ENCODE measurements at regions not wholly inside any gene's neighbourhood (a gene's known extent, or its start where the extent isn't known, plus 50 kb on each side); places are given as distances from the start of the nearest gene placed in this dataset.

GRCh38 chr7:35468606-35469005, 214.7 kb upstream of the TBX20 start:
- DNase-seq (ENCODE audit: low spot score, unreplicated experiment): no peak
- H3K4me3 Mint-ChIP-seq (ENCODE audit: low read depth): no peak overlapping the region
- no peak for TF ChIP-seq CTCF (IDR thresholded peaks at IDR 0.05; ENCODE audit: unreplicated experiment)
- H3K9me3 Mint-ChIP-seq (ENCODE audit: low read depth): no peaks in the 10 kb centered on the region
- H3K4me1 Mint-ChIP-seq (ENCODE audit: low read depth): no peaks in the 10 kb centered on the region
- H3K36me3 Mint-ChIP-seq (ENCODE audit: insufficient read depth): no peaks in the 10 kb centered on the region
- no peak overlapping the region for H3K27ac Mint-ChIP-seq
- H3K27me3 Mint-ChIP-seq: peaks cover 5% of the 10 kb centered on the region

- Mint-ChIP-seq H3K4me1 (ENCODE audit: low read depth) (no peaks in the 10 kb centered on the region), H3K27ac (no peak overlapping the region), H3K4me3 (ENCODE audit: low read depth) (no peak overlapping the region), H3K27me3 (peaks cover 5% of the 10 kb centered on the region), H3K9me3 (ENCODE audit: low read depth) (peaks cover 4% of the 10 kb centered on the region), H3K36me3 (ENCODE audit: insufficient read depth) (no peaks in the 10 kb centered on the region)
- no peak for TF ChIP-seq CTCF (IDR thresholded peaks at IDR 0.05; ENCODE audit: unreplicated experiment)
- DNase-seq (ENCODE audit: low spot score, unreplicated experiment): no peak
These were observed 213.6 kb upstream of the TBX20 start for GRCh38 chr7:35467456-35467978.

GRCh38 chr7:35465791-35466336, 212.0 kb upstream of the TBX20 start:
- Mint-ChIP-seq H3K27ac (no peak overlapping the region), H3K27me3 (peaks cover 5% of the 10 kb centered on the region)

GRCh38 chr7:35463751-35464150, 209.9 kb upstream of the TBX20 start:
- H3K36me3 Mint-ChIP-seq (ENCODE audit: insufficient read depth): no peaks in the 10 kb centered on the region
- no peak overlapping the region for H3K4me3 Mint-ChIP-seq (ENCODE audit: low read depth)
- H3K27ac Mint-ChIP-seq: no peak overlapping the region
- no peaks in the 10 kb centered on the region for H3K4me1 Mint-ChIP-seq (ENCODE audit: low read depth)
- DNase-seq (ENCODE audit: low spot score, unreplicated experiment): no peak
- peaks cover 12% of the 10 kb centered on the region for H3K9me3 Mint-ChIP-seq (ENCODE audit: low read depth)
- no peak for TF ChIP-seq CTCF (IDR thresholded peaks at IDR 0.05; ENCODE audit: unreplicated experiment)
- H3K27me3 Mint-ChIP-seq: peaks cover 5% of the 10 kb centered on the region

More at GRCh38 chr7:35465791-35466336, 212.0 kb upstream of the TBX20 start:
- H3K4me3 Mint-ChIP-seq (ENCODE audit: low read depth): no peak overlapping the region
- H3K36me3 Mint-ChIP-seq (ENCODE audit: insufficient read depth): no peaks in the 10 kb centered on the region
- peaks cover 4% of the 10 kb centered on the region for H3K9me3 Mint-ChIP-seq (ENCODE audit: low read depth)
- no peak for DNase-seq (ENCODE audit: low spot score, unreplicated experiment)
- no peaks in the 10 kb centered on the region for H3K4me1 Mint-ChIP-seq (ENCODE audit: low read depth)
- no peak for TF ChIP-seq CTCF (IDR thresholded peaks at IDR 0.05; ENCODE audit: unreplicated experiment)

- Mint-ChIP-seq H3K27ac (no peak overlapping the region), H3K9me3 (ENCODE audit: low read depth) (peaks cover 17% of the 10 kb centered on the region), H3K27me3 (peaks cover 5% of the 10 kb centered on the region), H3K36me3 (ENCODE audit: insufficient read depth) (no peaks in the 10 kb centered on the region), H3K4me1 (ENCODE audit: low read depth) (no peaks in the 10 kb centered on the region), H3K4me3 (ENCODE audit: low read depth) (no peak overlapping the region)
- TF ChIP-seq CTCF (IDR thresholded peaks at IDR 0.05; ENCODE audit: unreplicated experiment): no peak
- DNase-seq (ENCODE audit: low spot score, unreplicated experiment): no peak
These were observed 209.3 kb upstream of the TBX20 start for GRCh38 chr7:35463176-35463700.

Data from progenitor cell of endocrine pancreas (in vitro differentiated cells).